ENCODE measurements at regions not wholly inside any gene's neighbourhood (a gene's known extent, or its start where the extent isn't known, plus 50 kb on each side); places are given as distances from the start of the nearest gene placed in this dataset.

- TF ChIP-seq POLR2A (IDR thresholded peaks at IDR 0.05; ENCODE audit: low read depth, low read length) (no peak), POLR2AphosphoS5 (IDR thresholded peaks at IDR 0.05; ENCODE audit: low read depth, low read length) (no peak)
Measured at GRCh38 chr1:200478239-200478623, 68.4 kb upstream of the ZNF281 start.

Measured in GM12892 (cell line).